ENCODE measurements at regions not wholly inside any gene's neighbourhood (a gene's known extent, or its start where the extent isn't known, plus 50 kb on each side); places are given as distances from the start of the nearest gene placed in this dataset.
"Not testable (repeated sequence)": the region's sequence is repeated elsewhere in the genome, so short reads cannot be mapped to it uniquely, and the experiment has no call there.

- no peak for TF ChIP-seq ZNF416 (CRISPR knock-in tag; IDR thresholded peaks at IDR 0.05)
- TF ChIP-seq ATF3 (CRISPR knock-in tag; conservative IDR thresholded peaks at IDR 0.05), result no peak
- TF ChIP-seq SP1 (CRISPR knock-in tag; conservative IDR thresholded peaks at IDR 0.05), result no peak
- no peak for TF ChIP-seq RORB (CRISPR knock-in tag; IDR thresholded peaks at IDR 0.05)
- no peak for TF ChIP-seq MLX (CRISPR knock-in tag; IDR thresholded peaks at IDR 0.05)
- Mint-ChIP-seq H3K4me3 (no peak overlapping the region), H3K4me1 (0 out of 2 replicates have a peak, but pooled peaks cover 6% of the 10 kb centered on the region), H3K27ac (no peak overlapping the region), H3K36me3 (peaks cover 4% of the 10 kb centered on the region; the same call in 1 of the 2 replicates), H3K27me3 (ENCODE audit: low read depth) (no peaks in the 10 kb centered on the region), H3K9me3 (no peaks in the 10 kb centered on the region; the same call in 1 of the 2 replicates)
- ChIA-PET POLR2A (no interaction called here), CTCF (no interaction called here)
- ATAC-seq (no peak), DNase-seq (ENCODE audit: low spot score) (no peak)
Observed at GRCh38 chr16:86956437-86956836, 360.8 kb downstream of the C16orf95 start.

- H3K4me1 Mint-ChIP-seq; POLR2A ChIA-PET; H3K27ac Mint-ChIP-seq; H3K4me3 Mint-ChIP-seq; H3K27me3 Mint-ChIP-seq (ENCODE audit: low read depth); CTCF ChIA-PET; H3K36me3 Mint-ChIP-seq; H3K9me3 Mint-ChIP-seq; DNase-seq (ENCODE audit: low spot score); ATAC-seq: not testable (repeated sequence)
Observed at GRCh38 chr16:86957662-86958198, 359.5 kb downstream of the C16orf95 start.

- H3K4me1 Mint-ChIP-seq, result 0 out of 2 replicates have a peak, but pooled peaks cover 6% of the 10 kb centered on the region
- DNase-seq (ENCODE audit: low spot score), result no peak
- ChIA-PET CTCF (no interaction called here), POLR2A (no interaction called here)
- no peaks in the 10 kb centered on the region for H3K36me3 Mint-ChIP-seq
- H3K4me3 Mint-ChIP-seq, result no peak overlapping the region
- no peak for TF ChIP-seq NR2C2 (CRISPR knock-in tag; IDR thresholded peaks at IDR 0.05)
- TF ChIP-seq NR3C1 (CRISPR knock-in tag; conservative IDR thresholded peaks at IDR 0.05; ENCODE audit: low read depth), result no peak
- no peak for TF ChIP-seq TEAD1 (CRISPR knock-in tag; IDR thresholded peaks at IDR 0.05)
- TF ChIP-seq ARID4B (CRISPR knock-in tag; IDR thresholded peaks at IDR 0.05; ENCODE audit: borderline replicate concordance), result no peak
- TF ChIP-seq ZNF532 (CRISPR knock-in tag; IDR thresholded peaks at IDR 0.05; ENCODE audit: borderline replicate concordance), result no peak
- no peak for TF ChIP-seq ERG (CRISPR knock-in tag; IDR thresholded peaks at IDR 0.05)
- TF ChIP-seq GABPB1 (CRISPR knock-in tag; IDR thresholded peaks at IDR 0.05), result no peak
- no peak for TF ChIP-seq GTF2I (CRISPR knock-in tag; conservative IDR thresholded peaks at IDR 0.05)
- TF ChIP-seq ATF1 (CRISPR knock-in tag; IDR thresholded peaks at IDR 0.05), result no peak
- TF ChIP-seq TCF7 (CRISPR knock-in tag; IDR thresholded peaks at IDR 0.05; ENCODE audit: low read depth), result no peak
- TF ChIP-seq ZMAT4 (CRISPR knock-in tag; IDR thresholded peaks at IDR 0.05), result no peak
- TF ChIP-seq OVOL2 (CRISPR knock-in tag; IDR thresholded peaks at IDR 0.05; ENCODE audit: borderline replicate concordance), result no peak
- TF ChIP-seq MAX (CRISPR knock-in tag; IDR thresholded peaks at IDR 0.05), result no peak
- TF ChIP-seq RORB (CRISPR knock-in tag; IDR thresholded peaks at IDR 0.05), result no peak
- TF ChIP-seq ZNF121 (CRISPR knock-in tag; IDR thresholded peaks at IDR 0.05), result no peak
- no peak for TF ChIP-seq MYBL2 (CRISPR knock-in tag; IDR thresholded peaks at IDR 0.05)
- no peak overlapping the region for H3K27ac Mint-ChIP-seq
- no peaks in the 10 kb centered on the region for H3K27me3 Mint-ChIP-seq (ENCODE audit: low read depth)
- H3K9me3 Mint-ChIP-seq, result no peaks in the 10 kb centered on the region
- ATAC-seq, result no peak
Observed at GRCh38 chr16:86958423-86958822, 358.8 kb downstream of the C16orf95 start.
